Left renal cortex interstitium (tissue), 4 donors: ENCODE measurements at regions not wholly inside any gene's neighbourhood (a gene's known extent, or its start where the extent isn't known, plus 50 kb on each side); places are given as distances from the start of the nearest gene placed in this dataset.
"Not testable (repeated sequence)": the region's sequence is repeated elsewhere in the genome, so short reads cannot be mapped to it uniquely, and the experiment has no call there.

Source experiments
- DNase-seq, 4 donors: peaks; one replicate each; pipeline ENCODE4 v3.0.0-alpha.2; 2013; ENCODE audit warnings: low read depth in 4 of 4, low spot score in 2 of 4, missing footprints in 1 of 4

GRCh38 chr7:10780400-10780747 lies 193.3 kb upstream of the PHF14 start:
- no peak for DNase-seq

GRCh38 chr7:10786976-10787375 lies 186.7 kb upstream of the PHF14 start:
- DNase-seq, result not testable (repeated sequence)

GRCh38 chr7:10789170-10789569 lies 184.5 kb upstream of the PHF14 start:
- DNase-seq, result no peak

GRCh38 chr7:10790910-10791309 lies 182.8 kb upstream of the PHF14 start:
- DNase-seq, result no peak

- no peak for DNase-seq
Observed at GRCh38 chr7:10793995-10794775, 179.5 kb upstream of the PHF14 start.

- DNase-seq, result no peak
Observed at GRCh38 chr7:10797157-10797556, 176.5 kb upstream of the PHF14 start.

- no peak for DNase-seq
Observed at GRCh38 chr7:10798044-10798443, 175.6 kb upstream of the PHF14 start.

GRCh38 chr7:10799475-10799874 lies 174.2 kb upstream of the PHF14 start:
- no peak for DNase-seq

GRCh38 chr7:10802011-10802410 lies 171.7 kb upstream of the PHF14 start:
- no peak for DNase-seq

GRCh38 chr7:10802526-10802925 lies 171.1 kb upstream of the PHF14 start:
- DNase-seq, result no peak

GRCh38 chr7:10803720-10804119 lies 170.0 kb upstream of the PHF14 start:
- no peak for DNase-seq

- no peak for DNase-seq
Observed at GRCh38 chr7:10804770-10805169, 168.9 kb upstream of the PHF14 start.

- DNase-seq, result no peak
Observed at GRCh38 chr7:10815546-10815945, 158.1 kb upstream of the PHF14 start.

- no peak for DNase-seq
Observed at GRCh38 chr7:10821156-10821555, 152.5 kb upstream of the PHF14 start.

GRCh38 chr7:10824154-10824553 lies 149.5 kb upstream of the PHF14 start:
- DNase-seq, result no peak

GRCh38 chr7:10838228-10838627 lies 135.4 kb upstream of the PHF14 start:
- no peak for DNase-seq

- DNase-seq, result no peak
Observed at GRCh38 chr7:10845225-10845624, 128.4 kb upstream of the PHF14 start.

- no peak for DNase-seq
Observed at GRCh38 chr7:10855583-10855982, 118.1 kb upstream of the PHF14 start.

GRCh38 chr7:10860516-10860915 lies 113.2 kb upstream of the PHF14 start:
- no peak for DNase-seq

- no peak for DNase-seq
Observed at GRCh38 chr7:10863476-10863875, 110.2 kb upstream of the PHF14 start.

GRCh38 chr7:10874666-10875065 lies 99.0 kb upstream of the PHF14 start:
- no peak for DNase-seq

- no peak for DNase-seq
Observed at GRCh38 chr7:10875080-10875479, 98.6 kb upstream of the PHF14 start.

- no peak for DNase-seq
Observed at GRCh38 chr7:10888861-10889260, 84.8 kb upstream of the PHF14 start.
